Coronary artery (tissue), 2 donors: ENCODE measurements at regions not wholly inside any gene's neighbourhood (a gene's known extent, or its start where the extent isn't known, plus 50 kb on each side); places are given as distances from the start of the nearest gene placed in this dataset.
A peak's percentile ranks its signal among the peaks of the same experiment; 100 is the strongest.

Source experiments
- DNase-seq: peaks from one replicate; pipeline ENCODE4 v3.0.0-alpha.2; 2017; ENCODE audit warnings: low spot score
- H3K27ac ChIP-seq, 2 donors: fragments of 200-600 bp; sonication (generic); one replicate each; pipeline ENCODE4 v1.5.1; 2016 to 2019
- H3K4me3 ChIP-seq: fragments of 200-600 bp; sonication (generic); 2 replicates; pipeline ENCODE4 v1.5.1; 2016; ENCODE audit warnings: mild to moderate bottlenecking, moderate library complexity
- TF ChIP-seq, protein P1 (sequence below): fragments of 200-600 bp; sonication (generic); IDR thresholded peaks from one replicate; pipeline ENCODE4 v1.5.1; 2019; ENCODE audit warnings: antibody characterized with exemption

GRCh38 chr1:55645270-55645669, 430.1 kb upstream of the USP24 start:
- Histone ChIP-seq H3K27ac (no peak overlapping the region), H3K4me3 (no peak overlapping the region)
- no peak for DNase-seq
- TF ChIP-seq, protein P1, sequence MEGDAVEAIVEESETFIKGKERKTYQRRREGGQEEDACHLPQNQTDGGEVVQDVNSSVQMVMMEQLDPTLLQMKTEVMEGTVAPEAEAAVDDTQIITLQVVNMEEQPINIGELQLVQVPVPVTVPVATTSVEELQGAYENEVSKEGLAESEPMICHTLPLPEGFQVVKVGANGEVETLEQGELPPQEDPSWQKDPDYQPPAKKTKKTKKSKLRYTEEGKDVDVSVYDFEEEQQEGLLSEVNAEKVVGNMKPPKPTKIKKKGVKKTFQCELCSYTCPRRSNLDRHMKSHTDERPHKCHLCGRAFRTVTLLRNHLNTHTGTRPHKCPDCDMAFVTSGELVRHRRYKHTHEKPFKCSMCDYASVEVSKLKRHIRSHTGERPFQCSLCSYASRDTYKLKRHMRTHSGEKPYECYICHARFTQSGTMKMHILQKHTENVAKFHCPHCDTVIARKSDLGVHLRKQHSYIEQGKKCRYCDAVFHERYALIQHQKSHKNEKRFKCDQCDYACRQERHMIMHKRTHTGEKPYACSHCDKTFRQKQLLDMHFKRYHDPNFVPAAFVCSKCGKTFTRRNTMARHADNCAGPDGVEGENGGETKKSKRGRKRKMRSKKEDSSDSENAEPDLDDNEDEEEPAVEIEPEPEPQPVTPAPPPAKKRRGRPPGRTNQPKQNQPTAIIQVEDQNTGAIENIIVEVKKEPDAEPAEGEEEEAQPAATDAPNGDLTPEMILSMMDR, result no peak

DNA sequence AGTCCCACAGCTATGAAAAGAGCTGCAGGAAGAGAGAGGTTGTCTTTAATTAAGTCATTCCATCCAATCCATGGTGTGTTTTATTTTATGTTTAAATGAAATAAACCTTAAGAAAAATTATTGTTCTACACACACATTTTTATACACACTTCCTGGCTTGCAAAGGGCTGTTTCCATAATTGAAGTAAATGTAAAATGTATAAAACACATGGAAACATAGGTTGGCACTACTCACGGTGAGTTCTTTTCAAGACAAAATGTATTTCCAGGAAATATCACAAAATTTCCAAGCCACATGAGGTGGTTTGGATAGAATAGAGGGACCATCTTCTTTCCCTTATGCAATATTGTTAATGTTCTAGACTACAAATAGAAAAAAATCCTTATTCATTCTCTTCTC, 426.8 kb upstream of the USP24 start:
- no peak overlapping the region for H3K4me3 ChIP-seq
- TF ChIP-seq, protein P1, result no peak
- no peak overlapping the region for H3K27ac ChIP-seq
- DNase-seq, result no peak

DNA sequence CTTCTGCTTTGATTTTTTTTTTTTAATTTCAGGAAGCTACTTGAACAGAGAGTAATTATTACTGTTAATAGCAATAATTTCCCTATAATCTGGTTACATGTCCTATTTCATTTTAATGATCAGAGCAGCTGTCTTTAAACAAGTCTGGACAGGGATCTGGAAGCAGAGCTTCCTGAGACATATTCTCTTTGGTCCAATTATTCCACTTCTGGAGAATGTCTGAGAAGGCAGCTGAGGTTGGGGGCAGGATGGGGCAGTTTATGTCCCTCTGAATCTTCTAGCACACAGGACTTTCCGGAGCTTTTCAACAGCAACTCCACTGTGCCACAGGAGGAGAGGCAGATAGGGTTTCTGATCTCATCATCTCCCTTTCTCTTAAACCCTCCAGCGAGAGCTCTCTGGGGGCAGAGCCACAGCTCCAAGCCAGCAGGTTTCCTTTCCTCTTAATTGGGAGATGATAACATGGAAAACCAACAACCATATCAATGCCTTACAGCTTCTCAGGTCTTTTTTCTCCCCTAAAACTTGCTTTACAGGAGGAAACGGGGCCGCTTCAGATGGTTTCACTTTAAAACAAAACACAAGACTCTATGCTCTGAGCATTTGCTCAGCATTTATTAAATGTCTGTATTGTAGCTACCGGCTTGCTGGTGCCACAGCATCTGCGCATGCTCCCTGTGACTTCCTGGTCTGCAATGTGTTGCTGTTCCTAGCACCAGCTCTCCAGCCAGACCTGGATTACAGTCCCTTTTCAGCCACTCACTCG, 425.7 kb upstream of the USP24 start:
- peak overlapping the region; percentile 63 to 70 for H3K27ac ChIP-seq
- DNase-seq, result no peak
- TF ChIP-seq, protein P1, result no peak
- H3K4me3 ChIP-seq, result peak overlapping the region; percentile 52

GRCh38 chr1:55639526-55639925, 424.4 kb upstream of the USP24 start:
- TF ChIP-seq, protein P1, result no peak
- H3K4me3 ChIP-seq, result no peak overlapping the region
- DNase-seq, result no peak
- H3K27ac ChIP-seq, result no peak overlapping the region

DNA sequence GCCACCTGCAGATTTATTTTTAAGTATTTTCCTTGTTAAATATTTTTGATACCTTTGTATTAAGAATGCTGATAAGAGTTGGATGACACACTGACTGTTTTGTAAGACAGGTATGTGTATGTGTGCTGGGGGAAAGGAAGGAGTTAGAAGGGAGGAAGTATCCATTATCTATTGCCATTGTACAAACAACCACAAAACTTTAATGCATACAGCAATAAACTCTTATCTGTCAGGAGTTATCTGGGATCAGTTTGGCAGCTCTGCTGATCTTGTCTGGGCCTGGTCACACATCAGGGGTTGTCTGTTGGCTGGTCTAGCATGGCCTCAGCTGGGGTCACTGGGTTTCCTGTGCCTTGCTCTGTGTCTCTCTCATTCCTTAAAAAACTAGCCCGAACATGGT, 423.9 kb upstream of the USP24 start:
- TF ChIP-seq, protein P1, result no peak
- DNase-seq, result no peak
- no peak overlapping the region for H3K4me3 ChIP-seq
- H3K27ac ChIP-seq, result no peak overlapping the region

DNA sequence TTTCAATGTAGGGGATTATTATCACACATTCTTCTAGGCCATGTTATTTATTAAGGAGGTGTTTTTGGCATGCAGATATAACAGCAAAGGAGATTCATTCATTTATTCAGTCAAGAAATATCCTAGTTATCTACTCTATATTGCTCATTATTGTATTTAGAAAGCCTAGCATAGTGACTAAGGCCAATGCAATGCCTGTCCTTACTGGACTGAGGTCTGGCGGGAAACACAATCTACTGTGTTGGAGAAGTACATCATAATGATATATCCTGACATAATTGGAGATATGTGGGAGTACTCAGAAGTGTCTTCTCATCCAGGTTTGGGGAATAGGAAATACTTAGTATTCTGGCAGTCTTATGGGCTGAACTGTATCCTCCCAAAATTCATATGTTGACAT, 421.5 kb upstream of the USP24 start:
- Histone ChIP-seq H3K27ac (peak overlapping the region; percentile 72 to 77), H3K4me3 (no peak overlapping the region)
- DNase-seq, result no peak
- TF ChIP-seq, protein P1, result no peak

DNA sequence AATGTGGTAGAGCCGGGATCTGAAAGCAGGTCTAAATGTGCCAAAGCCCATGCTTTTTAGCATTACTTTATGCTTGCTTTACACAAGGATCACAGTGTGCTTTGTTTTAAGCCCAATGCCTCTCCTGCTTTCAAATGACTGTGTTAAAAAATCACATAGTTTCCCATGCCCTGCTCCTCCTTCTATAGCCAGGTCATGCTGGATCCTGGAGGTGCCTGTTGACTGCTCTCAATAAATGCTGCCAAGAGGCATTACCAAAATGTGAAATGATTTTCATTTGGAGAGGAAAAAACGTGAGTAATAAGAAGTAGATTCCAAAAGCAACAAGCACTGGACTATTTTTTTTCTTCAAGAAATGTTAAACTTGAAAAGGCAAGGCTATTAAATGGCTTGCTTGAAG, 420.7 kb upstream of the USP24 start:
- no peak for DNase-seq
- TF ChIP-seq, protein P1, result no peak
- Histone ChIP-seq H3K27ac (peak overlapping the region; percentile 72 to 77), H3K4me3 (no peak overlapping the region)
